HEK293 (cell line): ENCODE measurements at regions not wholly inside any gene's neighbourhood (a gene's known extent, or its start where the extent isn't known, plus 50 kb on each side); places are given as distances from the start of the nearest gene placed in this dataset.

Experiments used
- PATZ1 ChIP-seq: fragments of 450-650 bp; formaldehyde crosslinking; IDR thresholded peaks from 2 replicates; pipeline ENCODE4 v1.5.1; 2016; ENCODE audit warnings: missing biosample characterization, missing genetic modification characterization
- TCF7L2 ChIP-seq: IDR thresholded peaks from 2 replicates; pipeline ENCODE4 v1.6.1; 2011; ENCODE audit warnings: low read depth, mild to moderate bottlenecking, inconsistent platforms, low read length, moderate library complexity, borderline replicate concordance
- TSHZ1 ChIP-seq: fragments of 450-650 bp; formaldehyde crosslinking; IDR thresholded peaks from 2 replicates; pipeline ENCODE4 v1.5.1; 2016; ENCODE audit warnings: missing biosample characterization, missing genetic modification characterization, borderline replicate concordance
- YY1 ChIP-seq: fragments of 450-650 bp; formaldehyde crosslinking; IDR thresholded peaks from 2 replicates; pipeline ENCODE4 v1.5.1; 2018; ENCODE audit warnings: missing biosample characterization, missing genetic modification characterization
- ZBTB49 ChIP-seq: fragments of 450-650 bp; formaldehyde crosslinking; IDR thresholded peaks from 2 replicates; pipeline ENCODE4 v1.5.1; 2016; ENCODE audit warnings: missing biosample characterization, missing genetic modification characterization, low read depth
- ZNF16 ChIP-seq: fragments of 450-650 bp; formaldehyde crosslinking; IDR thresholded peaks from 2 replicates; pipeline ENCODE4 v1.5.1; 2016; ENCODE audit warnings: low read depth, missing biosample characterization, missing genetic modification characterization
- ZNF521 ChIP-seq: fragments of 450-650 bp; formaldehyde crosslinking; IDR thresholded peaks from 2 replicates; pipeline ENCODE4 v1.5.1; 2017; ENCODE audit warnings: missing biosample characterization, mild to moderate bottlenecking, missing genetic modification characterization
- ZNF561 ChIP-seq: fragments of 450-650 bp; IDR thresholded peaks from 2 replicates; pipeline ENCODE4 v1.5.1; 2018; ENCODE audit warnings: missing biosample characterization, missing genetic modification characterization, borderline replicate concordance
- ZNF580 ChIP-seq: fragments of 450-650 bp; formaldehyde crosslinking; IDR thresholded peaks from 2 replicates; pipeline ENCODE4 v1.5.1; 2016; ENCODE audit warnings: missing biosample characterization, missing genetic modification characterization
- ZNF704 ChIP-seq: fragments of 450-650 bp; formaldehyde crosslinking; IDR thresholded peaks from 2 replicates; pipeline ENCODE4 v1.5.1; 2016; ENCODE audit warnings: missing biosample characterization, missing genetic modification characterization

GRCh38 chr20:54711071-54711470 lies 235.7 kb downstream of the DOK5 start:
- no peak for TF ChIP-seq YY1
- TF ChIP-seq ZNF561 (tag by site-specific recombination): no peak
- no peak for TF ChIP-seq ZNF521 (tag by site-specific recombination)
- TF ChIP-seq PATZ1 (tag by site-specific recombination): no peak
- no peak for TF ChIP-seq ZBTB49 (tag by site-specific recombination)
- TF ChIP-seq TSHZ1 (tag by site-specific recombination): no peak
- TF ChIP-seq ZNF704 (tag by site-specific recombination): no peak
- TF ChIP-seq ZNF16 (tag by site-specific recombination): no peak
- TF ChIP-seq TCF7L2: no peak
- no peak for TF ChIP-seq ZNF580
